DND-41 (cell line): ENCODE measurements at regions not wholly inside any gene's neighbourhood (a gene's known extent, or its start where the extent isn't known, plus 50 kb on each side); places are given as distances from the start of the nearest gene placed in this dataset.

Source experiments
- EZH2 ChIP-seq: IDR thresholded peaks from 3 replicates; pipeline ENCODE4 v1.6.1; 2012; ENCODE audit warnings: borderline replicate concordance, low read depth, mild to moderate bottlenecking, moderate library complexity, low read length, inconsistent platforms; ENCODE audit not compliant: severe bottlenecking
- TF ChIP-seq, protein P1 (sequence below): IDR thresholded peaks from 2 replicates; pipeline ENCODE4 v1.5.1; 2012; ENCODE audit warnings: borderline replicate concordance, low read length, moderate library complexity, mild to moderate bottlenecking; ENCODE audit not compliant: poor library complexity, severe bottlenecking; ENCODE audit errors: extremely low read depth

DNA sequence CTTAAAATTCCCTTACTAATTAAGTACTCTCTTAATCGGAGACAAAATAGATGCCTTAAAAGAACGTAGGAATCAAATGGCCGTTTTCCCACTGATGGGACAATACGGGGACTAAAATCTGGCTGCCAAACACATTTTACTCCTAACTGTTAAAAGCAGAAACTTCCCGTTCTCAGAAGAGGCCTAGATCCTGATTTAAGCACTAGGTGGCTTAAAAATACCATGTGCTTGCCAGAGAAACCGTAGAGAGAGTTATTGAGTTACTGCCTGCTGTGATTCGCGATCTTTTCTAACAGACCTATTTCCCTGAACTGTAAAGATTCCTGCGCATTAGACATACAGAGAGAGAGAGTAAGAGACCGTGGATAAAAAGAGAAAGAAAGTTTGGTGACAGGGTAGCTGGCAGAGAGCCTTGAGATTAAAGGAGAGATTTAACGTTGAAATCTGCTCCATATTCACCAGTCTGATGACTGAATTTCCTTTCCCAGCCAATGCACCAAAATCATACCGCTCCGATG, 54.4 kb upstream of the STUM start:
- TF ChIP-seq, protein P1, sequence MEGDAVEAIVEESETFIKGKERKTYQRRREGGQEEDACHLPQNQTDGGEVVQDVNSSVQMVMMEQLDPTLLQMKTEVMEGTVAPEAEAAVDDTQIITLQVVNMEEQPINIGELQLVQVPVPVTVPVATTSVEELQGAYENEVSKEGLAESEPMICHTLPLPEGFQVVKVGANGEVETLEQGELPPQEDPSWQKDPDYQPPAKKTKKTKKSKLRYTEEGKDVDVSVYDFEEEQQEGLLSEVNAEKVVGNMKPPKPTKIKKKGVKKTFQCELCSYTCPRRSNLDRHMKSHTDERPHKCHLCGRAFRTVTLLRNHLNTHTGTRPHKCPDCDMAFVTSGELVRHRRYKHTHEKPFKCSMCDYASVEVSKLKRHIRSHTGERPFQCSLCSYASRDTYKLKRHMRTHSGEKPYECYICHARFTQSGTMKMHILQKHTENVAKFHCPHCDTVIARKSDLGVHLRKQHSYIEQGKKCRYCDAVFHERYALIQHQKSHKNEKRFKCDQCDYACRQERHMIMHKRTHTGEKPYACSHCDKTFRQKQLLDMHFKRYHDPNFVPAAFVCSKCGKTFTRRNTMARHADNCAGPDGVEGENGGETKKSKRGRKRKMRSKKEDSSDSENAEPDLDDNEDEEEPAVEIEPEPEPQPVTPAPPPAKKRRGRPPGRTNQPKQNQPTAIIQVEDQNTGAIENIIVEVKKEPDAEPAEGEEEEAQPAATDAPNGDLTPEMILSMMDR: no peak
- TF ChIP-seq EZH2: no peak
